ENCODE measurements at regions not wholly inside any gene's neighbourhood (a gene's known extent, or its start where the extent isn't known, plus 50 kb on each side); places are given as distances from the start of the nearest gene placed in this dataset.

DNA sequence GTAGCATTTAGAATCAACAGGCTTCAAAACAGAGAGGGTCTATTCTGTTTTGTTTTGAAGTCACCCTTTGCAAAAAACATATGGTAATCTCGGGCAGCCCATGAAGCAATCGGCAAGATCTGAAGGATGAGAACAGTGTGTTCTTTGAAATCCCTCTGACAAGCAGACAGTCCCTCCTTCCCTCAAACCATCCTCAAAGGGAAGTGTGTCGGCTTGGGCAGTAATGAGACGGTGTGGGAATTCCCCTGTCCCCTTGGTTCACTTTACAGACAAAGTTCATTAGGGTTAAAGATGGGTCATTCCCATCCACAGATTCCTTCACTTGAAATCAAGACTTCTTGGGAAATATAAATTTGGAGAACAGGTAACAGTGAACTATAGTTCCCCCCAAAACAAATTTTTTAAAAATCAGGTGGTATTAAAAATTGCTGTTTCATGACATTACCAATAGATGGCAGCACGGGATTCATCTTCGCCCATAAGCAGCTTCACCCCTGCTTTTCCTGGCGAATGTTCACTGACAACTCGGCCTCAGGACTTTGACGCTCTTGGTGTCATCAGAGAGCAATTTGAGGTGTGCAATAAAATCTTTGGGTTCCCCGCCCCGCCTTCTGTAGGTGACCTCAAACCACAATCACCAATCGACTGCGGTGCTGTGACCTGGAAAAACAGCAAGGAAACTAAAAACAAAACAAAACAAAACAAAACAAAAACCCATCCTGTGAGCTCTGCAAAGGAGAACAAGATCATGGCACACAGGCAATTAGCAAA, 159.3 kb upstream of the TNFAIP3 start (continued):
- TF ChIP-seq RAD21 (conservative IDR thresholded peaks at IDR 0.05 in 1 of 2, IDR thresholded peaks at IDR 0.05 in 1 of 2) (peak; percentile 80 to 87), KDM5A (IDR thresholded peaks at IDR 0.05) (no peak), POLR2A (IDR thresholded peaks at IDR 0.05; ENCODE audit: low read length) (no peak), SMC3 (IDR thresholded peaks at IDR 0.05) (peak; percentile 80), GATA3 (IDR thresholded peaks at IDR 0.05; ENCODE audit: borderline replicate concordance) (no peak), PBX3 (IDR thresholded peaks at IDR 0.05) (no peak), MAFK (IDR thresholded peaks at IDR 0.05; ENCODE audit: partially characterized antibody) (no peak)

- ChIA-PET CTCF (interaction anchor here (0.6 to 2.0 kb wide), 32 partner anchors 8 to 490 kb away, joined by 3 to 13 read pairs (median 5); partner anchors contain the start of gene TNFAIP3), POLR2A (interaction anchor here (1.0 kb wide), 1 partner anchor 158 kb away, joined by 6 read pairs; the partner anchor contains the start of gene TNFAIP3)
- 6% methylated on average over 1 of the region's 1 CpG for WGBS (ENCODE audit: missing lambda C conversion rate)
- Histone ChIP-seq H3K4me1 (peaks cover 5% of the 10 kb centered on the region; the same call in 2 of the 3 replicates), H3K27ac (peak overlapping the region; percentile 65; a peak in 2 of 6 replicates), H3K4me3 (no peak overlapping the region), H3K9me3 (no peaks in the 10 kb centered on the region), H3K4me2 (peak overlapping the region; percentile 76; the same call in 2 of the 3 replicates)
- TF ChIP-seq, protein P1, sequence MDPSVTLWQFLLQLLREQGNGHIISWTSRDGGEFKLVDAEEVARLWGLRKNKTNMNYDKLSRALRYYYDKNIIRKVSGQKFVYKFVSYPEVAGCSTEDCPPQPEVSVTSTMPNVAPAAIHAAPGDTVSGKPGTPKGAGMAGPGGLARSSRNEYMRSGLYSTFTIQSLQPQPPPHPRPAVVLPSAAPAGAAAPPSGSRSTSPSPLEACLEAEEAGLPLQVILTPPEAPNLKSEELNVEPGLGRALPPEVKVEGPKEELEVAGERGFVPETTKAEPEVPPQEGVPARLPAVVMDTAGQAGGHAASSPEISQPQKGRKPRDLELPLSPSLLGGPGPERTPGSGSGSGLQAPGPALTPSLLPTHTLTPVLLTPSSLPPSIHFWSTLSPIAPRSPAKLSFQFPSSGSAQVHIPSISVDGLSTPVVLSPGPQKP (IDR thresholded peaks at IDR 0.05; ENCODE audit: low read depth, low read length) = no peak
- FAIRE-seq (no peak), DNase-seq (ENCODE audit: low read depth in 1 of 2, low spot score in 1 of 2) (no peak), ATAC-seq (no peak)
These were observed 158.6 kb upstream of the TNFAIP3 start for GRCh38 chr6:137708481-137708880.

GRCh38 chr6:137709424-137710236, 157.4 kb upstream of the TNFAIP3 start:
- ATAC-seq (no peak), FAIRE-seq (no peak), DNase-seq (ENCODE audit: low read depth in 1 of 2, low spot score in 1 of 2) (no peak)
- Histone ChIP-seq H3K4me2 (no peak overlapping the region), H3K27ac (0 out of 6 replicates have a peak overlapping the region, but pooled peaks of 1 of the 2 experiments have one; percentile 21), H3K9me3 (no peaks in the 10 kb centered on the region), H3K4me1 (peaks cover 5% of the 10 kb centered on the region; the same call in 2 of the 3 replicates), H3K4me3 (no peak overlapping the region)
- WGBS (ENCODE audit: missing lambda C conversion rate) = 74% methylated on average over 7 of the region's 7 CpGs
- POLR2A ChIA-PET = no interaction called here
- CTCF ChIA-PET = interaction anchor here (1.4 to 2.0 kb wide), 4 partner anchors 15 to 270 kb away, joined by 4 to 12 read pairs (median 6); partner anchors contain the start of gene TNFAIP3
- no peak for TF ChIP-seq FOSB (CRISPR knock-in tag; IDR thresholded peaks at IDR 0.05)
- no peak for TF ChIP-seq RFX5 (IDR thresholded peaks at IDR 0.05)
- TF ChIP-seq PBX3 (IDR thresholded peaks at IDR 0.05) = no peak
- TF ChIP-seq POLR2AphosphoS2 (conservative IDR thresholded peaks at IDR 0.05; ENCODE audit: low read length) = no peak
- no peak for TF ChIP-seq MAX (IDR thresholded peaks at IDR 0.05)
- no peak for TF ChIP-seq ZFP36 (IDR thresholded peaks at IDR 0.05; ENCODE audit: borderline replicate concordance, partially characterized antibody)
- no peak for TF ChIP-seq ESRRA (IDR thresholded peaks at IDR 0.05; ENCODE audit: borderline replicate concordance, low read length)
- TF ChIP-seq RARB (CRISPR knock-in tag; IDR thresholded peaks at IDR 0.05) = no peak
- no peak for TF ChIP-seq FOSL2 (IDR thresholded peaks at IDR 0.05)
- TF ChIP-seq FOSL2 (CRISPR knock-in tag; IDR thresholded peaks at IDR 0.05) = no peak
- no peak for TF ChIP-seq JUN (IDR thresholded peaks at IDR 0.05)
- no peak for TF ChIP-seq ZNF302 (CRISPR knock-in tag; IDR thresholded peaks at IDR 0.05)

All from A549 (cell line).